HG02642 (cell line): ENCODE measurements at regions not wholly inside any gene's neighbourhood (a gene's known extent, or its start where the extent isn't known, plus 50 kb on each side); places are given as distances from the start of the nearest gene placed in this dataset.
"Not testable (repeated sequence)": the region's sequence is repeated elsewhere in the genome, so short reads cannot be mapped to it uniquely, and the experiment has no call there.

Source experiments
- ATAC-seq: cut with Tn5 transposase; IDR thresholded peaks from one replicate; pipeline ENCODE4 v1.9.1; 2021; ENCODE audit warnings: mild to moderate bottlenecking; ENCODE audit not compliant: unreplicated experiment, poor library complexity

DNA sequence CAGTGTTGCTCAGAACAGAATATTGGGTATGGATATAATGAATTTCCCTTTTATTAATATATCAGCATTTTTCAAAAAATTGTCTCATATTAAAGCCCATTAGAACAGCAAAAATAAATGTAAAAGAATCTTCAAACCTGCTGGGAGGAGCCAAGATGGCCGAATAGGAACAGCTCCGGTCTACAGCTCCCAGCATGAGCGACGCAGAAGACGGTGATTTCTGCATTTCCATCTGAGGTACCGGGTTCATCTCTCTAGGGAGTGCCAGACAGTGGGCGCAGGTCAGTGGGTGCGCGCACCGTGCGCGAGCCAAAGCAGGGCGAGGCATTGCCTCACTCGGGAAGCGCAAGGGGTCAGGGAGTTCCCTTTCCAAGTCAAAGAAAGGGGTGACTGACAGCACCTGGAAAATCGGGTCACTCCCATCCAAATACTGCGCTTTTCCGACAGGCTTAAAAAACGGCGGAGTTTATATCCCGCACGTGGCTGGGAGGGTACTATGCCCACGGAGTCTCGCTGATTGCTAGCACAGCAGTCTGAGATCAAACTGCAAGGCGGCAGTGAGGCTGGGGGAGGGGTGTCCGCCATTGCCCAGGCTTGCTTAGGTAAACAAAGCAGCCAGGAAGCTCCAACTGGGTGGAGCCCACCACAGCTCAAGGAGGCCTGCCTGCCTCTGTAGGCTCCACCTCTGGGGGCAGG is 816.8 kb downstream of the TTLL7 start:
- ATAC-seq = not testable (repeated sequence)

DNA sequence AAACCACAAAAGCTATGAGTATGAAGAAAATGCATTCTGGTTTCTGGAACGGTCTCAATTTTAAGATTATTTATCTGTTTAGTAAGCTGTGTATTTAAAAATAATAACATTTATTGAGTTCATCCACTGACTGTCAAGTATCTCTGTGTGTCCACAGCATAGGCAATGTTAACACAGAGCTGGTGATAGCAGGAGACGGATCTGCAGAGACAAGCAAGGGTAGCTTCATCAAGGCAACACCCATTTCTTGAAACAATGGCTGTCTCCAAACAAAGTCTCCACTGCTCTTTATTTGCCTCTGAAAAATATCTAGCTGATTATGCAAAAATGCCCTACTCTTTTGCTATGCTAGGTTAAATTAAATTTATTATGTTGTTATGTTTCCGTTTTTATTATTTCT is 818.3 kb downstream of the TTLL7 start:
- ATAC-seq = not testable (repeated sequence)

DNA sequence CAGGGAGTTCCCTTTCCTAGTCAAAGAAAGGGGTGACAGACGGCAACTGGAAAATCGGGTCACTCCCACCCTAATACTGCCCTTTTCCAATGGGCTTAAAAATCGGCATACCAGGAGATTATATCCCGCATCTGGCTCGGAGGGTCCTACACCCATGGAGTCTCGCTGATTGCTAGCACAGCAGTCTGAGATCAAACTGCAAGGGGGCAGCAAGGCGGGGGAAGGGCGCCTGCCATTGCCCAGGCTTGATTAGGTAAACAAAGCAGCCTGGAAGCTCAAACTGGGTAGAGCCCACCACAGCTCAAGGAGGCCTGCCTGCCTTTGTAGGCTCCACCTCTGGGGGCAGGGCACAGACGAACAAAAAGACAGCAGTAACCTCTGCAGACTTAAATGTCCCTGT is 831.3 kb downstream of the TTLL7 start:
- not testable (repeated sequence) for ATAC-seq

DNA sequence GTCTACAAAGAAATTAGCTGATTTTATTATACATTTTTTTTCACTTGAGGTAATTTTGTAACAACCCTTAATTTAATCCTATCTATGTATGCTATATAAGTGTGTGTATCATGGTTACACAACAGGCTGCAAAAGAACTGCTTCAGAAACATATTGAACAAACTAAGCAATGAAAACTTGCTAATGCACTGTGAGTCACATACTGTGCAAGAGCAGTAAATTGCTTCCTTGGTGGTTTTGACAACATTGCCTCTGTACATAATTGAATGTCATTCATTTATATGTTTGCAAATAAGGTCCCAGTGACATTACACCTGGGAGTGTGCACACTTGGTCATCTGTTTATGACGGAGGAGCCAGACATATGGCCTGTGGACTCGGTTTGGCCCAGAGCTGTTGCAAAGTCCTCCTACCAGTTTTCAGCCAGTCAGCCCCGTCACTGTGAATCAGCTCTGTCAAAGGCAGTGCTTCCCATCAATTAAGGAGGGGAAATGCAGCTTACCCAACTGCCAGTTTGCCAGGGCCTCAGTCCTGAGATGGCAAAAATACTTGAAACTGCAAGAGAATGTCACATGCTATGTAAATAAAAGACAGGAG is 835.0 kb downstream of the TTLL7 start:
- ATAC-seq = not testable (repeated sequence)

DNA sequence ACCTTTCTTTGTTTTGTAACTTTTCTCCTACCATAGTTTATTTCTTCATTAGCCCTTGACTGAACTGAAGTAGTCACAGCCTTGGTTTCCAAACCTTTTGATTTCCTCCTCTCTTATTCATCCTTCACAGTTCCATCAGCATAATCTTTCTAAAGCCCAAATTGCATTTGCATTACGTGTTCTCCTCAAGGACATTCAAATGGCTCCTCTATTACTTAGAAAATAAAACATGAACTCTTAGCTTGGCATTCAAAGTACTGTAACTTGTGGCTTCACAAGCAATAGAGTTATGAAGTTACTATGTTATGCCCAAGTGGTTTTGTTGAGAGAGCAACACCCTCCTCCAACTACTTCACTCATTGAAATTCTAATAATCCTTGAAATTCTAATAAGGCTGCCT is 840.0 kb downstream of the TTLL7 start:
- ATAC-seq = not testable (repeated sequence)

DNA sequence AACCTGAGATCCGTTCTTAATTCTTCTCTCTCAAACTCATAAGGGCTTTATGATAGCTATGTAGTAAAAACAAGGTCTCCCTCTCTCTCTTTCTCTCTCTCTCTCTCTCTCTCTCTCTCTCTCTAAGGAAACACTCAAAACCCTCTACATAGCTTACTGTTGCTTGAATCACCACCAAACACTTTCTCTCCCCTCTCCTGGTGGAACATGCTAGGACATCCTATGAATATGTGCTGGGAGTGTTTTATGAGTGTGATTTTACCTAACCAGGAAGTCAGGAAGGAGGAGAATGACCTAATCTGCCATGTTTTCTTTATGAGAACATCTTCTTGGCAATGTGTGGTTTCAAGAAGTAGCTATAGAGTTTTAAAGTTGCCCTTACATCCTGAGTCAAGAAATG is 844.6 kb downstream of the TTLL7 start:
- not testable (repeated sequence) for ATAC-seq

DNA sequence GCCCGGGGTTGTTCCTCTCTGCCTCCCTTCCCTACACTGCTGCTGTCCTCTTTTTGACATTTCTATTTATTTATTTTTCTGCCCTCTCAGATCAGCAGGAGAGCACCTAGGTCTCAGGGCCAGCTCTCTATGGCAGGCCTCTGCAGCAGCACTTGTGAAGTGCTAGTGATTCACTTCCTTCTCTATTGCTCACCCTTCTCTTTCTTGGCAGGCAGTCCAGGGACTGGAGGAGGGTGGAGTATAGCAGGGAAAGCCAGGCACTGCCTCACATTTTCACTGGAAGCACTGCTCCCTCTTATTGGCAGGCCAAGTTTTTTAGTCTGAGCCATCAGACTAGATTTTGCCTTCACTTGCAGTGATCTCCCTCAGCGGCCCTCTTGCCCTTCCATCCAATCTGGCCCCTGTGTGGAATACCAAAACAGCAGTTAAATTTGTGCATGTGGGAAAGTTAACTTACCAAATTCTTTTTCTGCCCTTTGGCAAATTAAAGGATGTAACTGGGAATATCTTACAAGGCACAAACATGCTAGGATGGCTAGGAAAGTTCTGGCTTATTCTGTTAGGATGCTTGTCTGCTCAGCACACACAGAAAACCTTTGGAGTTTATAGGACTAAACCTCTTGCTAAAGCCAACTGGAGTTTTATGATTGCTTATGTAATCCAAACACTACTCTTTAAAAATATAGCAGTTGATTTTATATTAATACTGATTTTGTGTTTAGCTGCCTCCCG is 847.6 kb downstream of the TTLL7 start:
- ATAC-seq = not testable (repeated sequence)

DNA sequence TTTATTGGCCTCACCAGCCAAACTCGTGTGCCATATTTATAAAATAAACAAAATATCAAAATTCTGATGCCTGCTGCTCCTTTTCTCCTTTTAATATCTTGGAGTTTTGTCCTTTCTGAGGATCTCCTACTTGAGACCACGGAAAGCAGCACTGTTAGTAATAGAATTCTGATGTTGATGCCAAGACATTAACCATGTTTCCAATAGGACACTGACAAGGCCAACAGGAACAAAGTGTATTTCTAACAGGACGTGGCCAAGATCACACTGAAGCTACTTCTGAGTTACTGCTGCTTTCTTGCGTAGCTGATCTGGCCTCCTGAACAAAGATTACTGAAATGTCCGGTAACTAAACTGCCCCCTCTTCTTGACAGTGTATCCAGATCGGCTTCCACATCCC is 848.5 kb downstream of the TTLL7 start:
- ATAC-seq = not testable (repeated sequence)

DNA sequence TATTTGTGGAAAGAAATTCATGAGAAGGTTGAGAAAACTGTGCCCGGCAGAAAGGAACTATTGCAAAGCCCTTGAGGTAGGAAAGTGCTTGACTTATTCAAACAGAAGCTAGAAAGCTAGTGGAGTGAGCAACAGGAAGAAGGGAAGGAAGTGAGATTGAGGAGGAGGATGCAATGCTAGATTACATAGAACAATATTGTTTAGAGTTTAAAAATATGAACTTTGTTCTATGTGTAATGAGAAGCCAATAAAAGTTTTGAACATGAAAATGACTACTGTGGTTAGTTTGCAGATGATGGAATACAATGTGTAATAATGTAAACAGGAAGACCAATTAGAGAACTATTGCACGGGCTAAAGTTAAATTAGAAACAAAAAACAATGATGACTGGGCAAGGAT is 853.1 kb downstream of the TTLL7 start:
- not testable (repeated sequence) for ATAC-seq

DNA sequence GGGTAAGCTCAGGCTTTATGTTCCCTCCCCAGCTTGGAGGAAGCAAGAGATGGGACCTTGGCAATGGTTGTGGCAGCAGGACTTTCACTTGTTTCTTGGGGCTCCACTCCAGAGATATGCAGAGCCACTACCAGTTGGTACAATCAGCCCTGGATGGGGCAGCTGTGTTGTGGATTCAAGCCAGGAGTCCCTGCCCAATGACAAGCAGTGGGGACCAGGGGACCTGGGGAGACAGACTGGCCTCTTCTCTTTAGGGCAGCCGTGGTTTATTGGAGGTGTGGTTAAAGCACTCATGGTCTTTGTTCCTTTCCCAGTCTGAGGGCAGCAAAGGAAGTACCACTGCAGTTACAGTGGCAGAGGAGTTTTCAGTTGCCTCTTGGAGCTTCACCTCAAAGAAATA is 856.1 kb downstream of the TTLL7 start:
- ATAC-seq = not testable (repeated sequence)

DNA sequence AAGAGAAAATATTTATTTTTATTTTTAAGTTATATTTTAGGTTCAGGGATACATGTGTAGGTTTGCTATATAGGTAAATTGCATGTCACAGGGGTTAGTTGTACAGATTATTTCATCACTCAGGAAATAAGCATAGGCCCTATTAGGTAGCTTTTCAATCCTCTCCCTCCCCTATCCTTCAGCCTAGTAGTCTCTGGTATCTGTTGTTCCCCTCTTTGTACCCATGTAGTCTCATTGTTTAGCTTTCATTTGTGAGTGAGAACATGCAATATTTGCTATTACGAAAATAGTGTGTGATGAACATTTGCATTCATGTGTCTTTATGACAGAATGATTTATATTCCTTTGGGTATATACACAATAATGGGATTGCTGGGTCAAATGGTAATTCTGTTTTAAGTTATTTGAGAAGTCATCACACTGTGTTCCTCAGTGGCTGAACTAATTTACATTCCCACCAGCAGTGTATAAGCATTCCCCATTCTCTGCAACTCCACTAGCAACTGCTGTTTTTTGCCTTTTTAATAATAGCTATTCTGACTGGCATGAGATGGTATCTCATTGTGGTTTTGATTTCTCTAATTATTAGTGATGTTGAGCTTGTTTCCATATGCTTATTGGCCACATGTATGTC is 863.3 kb downstream of the TTLL7 start:
- ATAC-seq = not testable (repeated sequence)

DNA sequence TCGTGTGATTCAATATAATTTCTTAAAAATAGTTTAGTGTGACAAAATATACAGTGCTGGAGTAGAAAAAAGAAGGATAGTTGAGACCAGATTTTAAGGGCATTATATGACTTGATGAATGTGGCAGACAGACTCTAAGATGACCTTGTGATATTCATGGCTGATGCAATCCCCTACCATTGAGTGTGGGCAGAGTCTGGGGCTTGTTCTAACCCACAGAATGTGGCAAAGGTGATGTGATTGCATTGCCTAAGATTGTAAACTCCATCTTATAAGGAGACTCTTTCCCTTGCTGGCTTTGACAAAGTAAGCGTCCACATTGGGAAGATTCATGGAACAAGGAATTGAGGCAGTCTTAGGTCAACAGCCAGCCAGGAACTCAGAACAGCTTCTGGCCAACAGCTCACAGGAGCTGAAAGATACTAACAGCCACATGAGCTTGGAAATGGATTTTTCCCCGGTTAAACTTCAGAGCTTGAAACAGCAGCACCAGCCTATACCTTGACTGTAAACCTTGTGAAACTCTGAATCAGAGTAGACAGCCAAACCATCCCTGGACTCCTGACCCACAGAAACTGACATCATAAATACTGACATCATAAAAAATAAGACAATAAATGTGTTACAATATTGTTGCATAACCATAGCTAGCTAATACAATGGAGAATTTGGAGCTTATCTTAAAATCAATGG is 864.5 kb downstream of the TTLL7 start:
- ATAC-seq = not testable (repeated sequence)

DNA sequence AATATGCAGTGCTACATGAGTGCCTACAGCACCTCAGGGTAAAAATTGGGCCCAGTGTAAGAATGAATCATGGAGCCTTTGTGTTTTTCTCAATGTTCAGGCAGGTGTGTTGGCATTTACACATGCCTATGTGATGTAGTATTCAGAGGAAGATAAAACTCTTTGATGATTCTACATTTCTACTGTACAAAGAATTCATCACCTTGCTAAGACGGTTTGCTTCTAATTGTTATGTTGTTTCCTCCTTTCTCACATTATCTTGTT is 867.3 kb downstream of the TTLL7 start:
- ATAC-seq = no peak

DNA sequence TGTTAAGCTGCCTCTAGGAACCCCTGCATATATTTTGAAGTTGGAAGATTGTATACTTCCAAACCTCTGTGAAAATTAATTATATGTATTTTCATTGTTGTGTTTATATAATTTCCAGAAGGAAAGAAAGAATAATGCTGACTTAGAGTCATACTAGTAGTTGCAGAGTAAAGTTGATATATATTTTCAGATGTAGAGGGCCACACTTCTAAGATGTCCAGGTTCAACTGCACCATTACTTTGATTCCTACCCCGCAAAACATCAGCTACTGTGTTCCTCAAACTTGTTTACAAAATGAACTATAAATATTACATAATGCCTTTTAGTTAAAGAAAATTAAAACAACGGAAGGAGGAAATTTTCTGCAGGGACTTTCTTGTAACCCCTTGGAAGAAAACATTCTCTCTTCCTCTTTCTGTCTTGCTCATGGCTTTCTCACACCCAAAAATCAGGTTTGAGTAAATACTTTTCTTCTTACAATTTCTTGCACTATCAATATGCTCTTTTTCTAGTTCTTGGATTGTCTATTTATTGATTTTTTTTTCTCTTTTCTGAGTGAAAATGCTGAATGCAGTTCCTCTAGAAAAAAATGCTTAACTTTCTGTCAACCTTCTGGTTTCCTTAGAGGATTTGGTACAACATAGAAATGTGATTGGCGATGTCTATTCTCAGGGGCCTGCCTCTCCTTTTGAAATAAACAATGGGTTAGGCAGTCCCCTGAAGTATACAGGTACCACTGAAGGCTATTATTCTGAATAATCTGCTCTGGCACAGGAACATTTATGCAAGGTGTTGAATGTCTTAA is 867.8 kb downstream of the TTLL7 start:
- ATAC-seq = no peak

DNA sequence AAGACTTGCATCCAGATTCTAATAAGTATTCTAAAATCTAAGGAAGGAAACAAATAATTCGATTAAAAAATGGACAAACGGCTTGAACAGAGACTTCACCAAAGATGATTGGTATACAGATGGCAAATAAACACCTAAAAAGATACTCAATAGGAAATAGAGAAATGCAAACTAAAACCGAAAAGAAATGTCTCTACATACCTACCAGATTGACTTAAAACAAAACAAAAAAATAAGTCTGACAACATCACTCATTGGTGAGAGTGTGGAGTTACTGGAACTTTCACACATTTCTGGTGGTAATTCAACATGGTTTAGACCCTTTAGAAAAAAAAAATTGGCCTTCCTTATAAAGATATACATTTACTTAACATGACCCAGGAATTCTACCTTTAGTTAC is 869.8 kb downstream of the TTLL7 start:
- no peak for ATAC-seq

DNA sequence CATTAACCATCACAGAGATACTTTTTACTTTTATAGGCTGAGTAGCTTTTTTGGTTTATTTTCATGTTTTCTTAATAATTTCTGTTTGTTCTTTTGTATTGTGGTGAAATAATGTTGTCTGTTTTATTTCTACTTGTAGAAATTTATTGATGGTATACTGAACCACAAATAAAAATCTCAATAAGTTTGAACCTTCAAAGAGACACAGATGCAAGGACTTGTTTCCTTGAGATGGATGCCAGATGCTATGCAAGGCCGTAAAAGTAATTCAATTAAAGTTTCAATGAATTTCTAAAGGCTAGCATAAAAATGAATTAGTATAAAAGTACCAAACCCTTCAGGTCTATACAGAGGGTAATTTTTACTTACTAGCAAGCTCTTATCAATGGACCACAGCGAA is 873.5 kb downstream of the TTLL7 start:
- ATAC-seq = no peak

DNA sequence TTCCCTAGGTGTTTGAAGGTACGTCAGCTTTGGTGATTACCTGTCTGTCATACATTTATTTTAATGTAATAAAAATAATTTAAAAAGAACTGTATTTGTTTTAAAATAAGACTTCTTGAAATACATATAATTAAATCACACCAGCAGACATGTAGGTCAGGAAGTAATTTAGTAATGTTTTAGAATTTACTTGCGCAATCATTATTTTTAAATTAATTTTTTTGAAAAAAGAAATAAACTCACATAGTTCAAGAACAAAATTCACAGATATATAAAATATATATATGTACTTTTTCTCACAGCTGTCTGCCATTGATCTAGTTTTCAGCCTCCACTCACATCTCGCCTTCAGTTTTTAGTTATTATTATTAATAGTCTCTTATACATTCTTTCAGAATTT is 875.9 kb downstream of the TTLL7 start:
- no peak for ATAC-seq

DNA sequence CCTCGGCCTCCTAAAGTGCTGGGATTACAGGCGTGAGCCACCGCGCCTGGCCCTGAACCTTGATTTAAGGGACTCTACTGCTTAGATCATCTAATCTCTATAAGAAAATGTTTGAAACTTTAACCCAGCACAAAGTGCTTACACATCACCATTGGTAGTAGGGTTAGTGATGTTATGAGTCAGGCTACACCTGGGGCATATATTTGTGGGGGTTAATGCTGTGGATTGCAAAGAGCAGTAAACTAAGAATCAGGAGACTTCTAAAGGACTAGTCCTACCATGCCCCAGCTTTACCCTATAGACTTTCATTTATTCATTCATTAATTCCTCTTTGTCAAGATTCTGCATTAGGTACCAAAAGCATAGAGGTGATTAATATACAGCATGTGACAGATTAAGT is 880.5 kb downstream of the TTLL7 start:
- ATAC-seq = no peak

DNA sequence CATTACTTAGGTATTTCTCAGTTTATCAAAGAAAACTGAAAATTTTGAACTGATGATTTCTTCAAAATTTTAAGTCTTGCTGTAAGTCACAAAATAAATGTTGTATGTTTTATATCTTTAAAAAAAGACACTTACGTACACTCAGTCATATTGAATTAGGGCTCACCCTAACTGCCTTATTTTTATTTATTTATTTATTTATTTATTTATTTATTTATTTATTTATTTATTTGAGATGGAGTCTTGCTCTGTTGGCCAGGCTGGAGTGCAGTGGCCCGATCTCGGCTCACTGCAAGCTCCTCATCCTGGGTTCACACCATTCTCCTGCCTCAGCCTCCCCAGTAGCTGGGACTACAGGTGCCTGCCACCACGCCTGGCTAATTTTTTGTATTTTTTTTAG is 881.9 kb downstream of the TTLL7 start:
- not testable (repeated sequence) for ATAC-seq

DNA sequence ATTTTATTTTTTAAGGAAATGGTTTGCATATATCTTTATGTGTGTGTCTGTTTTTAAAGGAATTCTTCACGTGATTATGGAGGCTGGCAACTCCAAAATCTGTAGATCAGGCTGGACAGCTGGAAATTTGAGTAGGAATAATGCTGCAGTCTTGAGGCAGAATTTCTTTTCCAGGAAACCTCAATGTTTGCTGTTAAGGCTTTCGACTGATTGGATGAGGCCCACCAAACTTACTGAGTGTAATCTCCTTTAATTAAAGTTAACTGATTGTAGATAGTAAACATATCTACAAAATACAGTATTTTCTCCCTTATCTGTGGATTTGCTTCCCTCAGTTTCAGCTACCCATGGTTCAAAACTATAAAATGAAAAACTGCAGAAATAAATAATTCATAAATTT is 883.1 kb downstream of the TTLL7 start:
- no peak for ATAC-seq
